ENCODE measurements at regions not wholly inside any gene's neighbourhood (a gene's known extent, or its start where the extent isn't known, plus 50 kb on each side); places are given as distances from the start of the nearest gene placed in this dataset.
A peak's percentile ranks its signal among the peaks of the same experiment; 100 is the strongest.

- peak; percentile 35; the same call in 2 of the 3 replicates for ATAC-seq
- H3K9ac ChIP-seq (ENCODE audit: insufficient read depth, low read depth, low read length) = no peak overlapping the region
- H2AFZ ChIP-seq (ENCODE audit: low read length) = no peak overlapping the region
- 44% methylated on average over 9 of the region's 10 CpGs for WGBS (ENCODE audit: low lambda C conversion rate)
- intact Hi-C loops (cut with micrococcal nuclease; ENCODE audit: unreplicated experiment) = loop anchor here (1.0 kb wide), 1 partner anchor 56 kb away; no protein-coding TSS in a partner anchor
- no peak for FAIRE-seq
- H4K20me1 ChIP-seq (ENCODE audit: insufficient read depth, low read length) = no peaks in the 10 kb centered on the region
- H3K36me3 ChIP-seq (replicated peaks in 1 of 2; ENCODE audit: control insufficient read depth in 1 of 2, insufficient read depth in 2 of 2, low read length in 2 of 2) = no peaks in the 10 kb centered on the region
- no peak overlapping the region for H3K27ac ChIP-seq (ENCODE audit: extremely low read length, insufficient read depth, low read length)
- no peaks in the 10 kb centered on the region for H3K9me3 ChIP-seq (ENCODE audit: low read length)
- H3K79me2 ChIP-seq (ENCODE audit: insufficient read depth, low read length) = no peaks in the 10 kb centered on the region
- peak; percentile 32 for DNase-seq (ENCODE audit: low spot score)
- POLR2A ChIA-PET = no interaction called here
- H3K27me3 ChIP-seq (ENCODE audit: control insufficient read depth in 1 of 2, insufficient read depth in 2 of 2, low read length in 2 of 2) = peaks cover 0 to 3% of the 10 kb centered on the region in 2 experiments; a peak in 1 of 5 replicates
- H3K4me3 ChIP-seq (replicated peaks in 1 of 3; ENCODE audit: insufficient read depth in 1 of 3, low read depth in 2 of 3, low read length in 3 of 3) = no peak overlapping the region
- no TSS peak for BruUV-seq (replicated peaks)
- TF ChIP-seq SMC3 (IDR thresholded peaks at IDR 0.05; ENCODE audit: low read length) = peak; percentile 56; the same call in 1 of the 2 replicates
- TF ChIP-seq, protein P1, sequence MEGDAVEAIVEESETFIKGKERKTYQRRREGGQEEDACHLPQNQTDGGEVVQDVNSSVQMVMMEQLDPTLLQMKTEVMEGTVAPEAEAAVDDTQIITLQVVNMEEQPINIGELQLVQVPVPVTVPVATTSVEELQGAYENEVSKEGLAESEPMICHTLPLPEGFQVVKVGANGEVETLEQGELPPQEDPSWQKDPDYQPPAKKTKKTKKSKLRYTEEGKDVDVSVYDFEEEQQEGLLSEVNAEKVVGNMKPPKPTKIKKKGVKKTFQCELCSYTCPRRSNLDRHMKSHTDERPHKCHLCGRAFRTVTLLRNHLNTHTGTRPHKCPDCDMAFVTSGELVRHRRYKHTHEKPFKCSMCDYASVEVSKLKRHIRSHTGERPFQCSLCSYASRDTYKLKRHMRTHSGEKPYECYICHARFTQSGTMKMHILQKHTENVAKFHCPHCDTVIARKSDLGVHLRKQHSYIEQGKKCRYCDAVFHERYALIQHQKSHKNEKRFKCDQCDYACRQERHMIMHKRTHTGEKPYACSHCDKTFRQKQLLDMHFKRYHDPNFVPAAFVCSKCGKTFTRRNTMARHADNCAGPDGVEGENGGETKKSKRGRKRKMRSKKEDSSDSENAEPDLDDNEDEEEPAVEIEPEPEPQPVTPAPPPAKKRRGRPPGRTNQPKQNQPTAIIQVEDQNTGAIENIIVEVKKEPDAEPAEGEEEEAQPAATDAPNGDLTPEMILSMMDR (CRISPR knock-in tag; IDR thresholded peaks at IDR 0.05) = peak; percentile 54
- TF ChIP-seq ZNF746 (CRISPR knock-in tag; IDR thresholded peaks at IDR 0.05) = no peak
- no peak for TF ChIP-seq NAIF1 (CRISPR knock-in tag; IDR thresholded peaks at IDR 0.05; ENCODE audit: borderline replicate concordance)
- TF ChIP-seq STAG1 (CRISPR knock-in tag; IDR thresholded peaks at IDR 0.05) = peak; percentile 53
- CTCF ChIA-PET (ENCODE audit: low intra/inter-chr PET ratio, low total read pairs) = interaction anchor here (0.7 to 1.4 kb wide), 3 partner anchors 56 to 470 kb away, joined by 3 to 5 read pairs (median 5); no protein-coding TSS in a partner anchor
- no peaks in the 10 kb centered on the region for H3K4me1 ChIP-seq (ENCODE audit: insufficient read depth, low read length)
- no peak overlapping the region for H3K4me2 ChIP-seq (ENCODE audit: low read depth, low read length)
- in situ Hi-C loops (cut with HindIII; ENCODE audit: extremely low pct_ligation_motif_present, low pct_unique_long_range_greater_than_20kb) = no loop called here
Measured at GRCh38 chr1:29849038-29849750, 612.9 kb downstream of the PTPRU start.

DNA sequence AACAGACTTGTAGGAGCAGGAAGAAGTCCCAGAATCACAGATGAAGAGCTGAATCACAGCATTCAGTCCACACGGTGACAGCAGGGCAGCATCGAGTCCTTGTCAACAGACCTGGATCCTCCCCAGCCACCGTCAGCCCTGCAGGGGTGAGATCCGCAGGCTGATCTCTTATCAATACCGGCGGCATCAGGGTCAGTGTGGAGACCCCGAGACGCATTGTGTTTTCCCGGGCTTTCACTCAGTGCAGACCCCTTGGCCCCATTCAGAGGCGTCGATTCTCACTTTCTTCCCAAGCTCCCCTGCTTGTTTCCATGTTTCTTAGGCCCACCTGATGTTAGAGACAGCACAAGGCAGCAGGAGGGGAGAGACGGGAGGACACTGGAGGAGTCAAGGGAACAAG, 609.6 kb downstream of the PTPRU start:
- peaks cover 15% of the 10 kb centered on the region for H3K9me3 ChIP-seq (ENCODE audit: low read length)
- ChIA-PET POLR2A (no interaction called here), CTCF (ENCODE audit: low intra/inter-chr PET ratio, low total read pairs) (no interaction called here)
- 3% methylated on average over 9 of the region's 12 CpGs for WGBS (ENCODE audit: low lambda C conversion rate)
- FAIRE-seq = no peak
- no peak overlapping the region for H3K4me2 ChIP-seq (ENCODE audit: low read depth, low read length)
- H2AFZ ChIP-seq (ENCODE audit: low read length) = no peak overlapping the region
- H3K9ac ChIP-seq (ENCODE audit: insufficient read depth, low read depth, low read length) = no peak overlapping the region
- H4K20me1 ChIP-seq (ENCODE audit: insufficient read depth, low read length) = no peaks in the 10 kb centered on the region
- in situ Hi-C loops (cut with HindIII; ENCODE audit: extremely low pct_ligation_motif_present, low pct_unique_long_range_greater_than_20kb) = no loop called here
- H3K4me1 ChIP-seq (ENCODE audit: insufficient read depth, low read length) = no peaks in the 10 kb centered on the region
- H3K79me2 ChIP-seq (ENCODE audit: insufficient read depth, low read length) = no peaks in the 10 kb centered on the region
- H3K27ac ChIP-seq (ENCODE audit: extremely low read length, insufficient read depth, low read length) = no peak overlapping the region
- 0 out of 5 replicates have a peak, but pooled peaks cover 0 to 3% of the 10 kb centered on the region in 2 experiments for H3K27me3 ChIP-seq (ENCODE audit: control insufficient read depth in 1 of 2, insufficient read depth in 2 of 2, low read length in 2 of 2)
- BruUV-seq (replicated peaks) = no TSS peak
- no peak for DNase-seq (ENCODE audit: low spot score)
- intact Hi-C loops (cut with micrococcal nuclease; ENCODE audit: unreplicated experiment) = no loop called here
- H3K36me3 ChIP-seq (replicated peaks in 1 of 2; ENCODE audit: control insufficient read depth in 1 of 2, insufficient read depth in 2 of 2, low read length in 2 of 2) = no peaks in the 10 kb centered on the region
- ATAC-seq = no peak
- H3K4me3 ChIP-seq (replicated peaks in 1 of 3; ENCODE audit: insufficient read depth in 1 of 3, low read depth in 2 of 3, low read length in 3 of 3) = no peak overlapping the region
- TF ChIP-seq, protein P2, sequence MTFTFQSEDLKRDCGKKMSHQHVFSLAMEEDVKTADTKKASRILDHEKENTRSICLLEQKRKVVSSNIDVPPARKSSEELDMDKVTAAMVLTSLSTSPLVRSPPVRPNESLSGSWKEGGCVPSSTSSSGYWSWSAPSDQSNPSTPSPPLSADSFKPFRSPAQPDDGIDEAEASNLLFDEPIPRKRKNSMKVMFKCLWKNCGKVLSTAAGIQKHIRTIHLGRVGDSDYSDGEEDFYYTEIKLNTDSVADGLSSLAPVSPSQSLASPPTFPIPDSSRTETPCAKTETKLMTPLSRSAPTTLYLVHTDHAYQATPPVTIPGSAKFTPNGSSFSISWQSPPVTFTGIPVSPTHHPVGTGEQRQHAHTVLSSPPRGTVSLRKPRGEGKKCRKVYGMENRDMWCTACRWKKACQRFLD (CRISPR knock-in tag; IDR thresholded peaks at IDR 0.05; ENCODE audit: borderline replicate concordance) = no peak
- TF ChIP-seq CERS6 (CRISPR knock-in tag; IDR thresholded peaks at IDR 0.05) = no peak
- TF ChIP-seq, protein P3, sequence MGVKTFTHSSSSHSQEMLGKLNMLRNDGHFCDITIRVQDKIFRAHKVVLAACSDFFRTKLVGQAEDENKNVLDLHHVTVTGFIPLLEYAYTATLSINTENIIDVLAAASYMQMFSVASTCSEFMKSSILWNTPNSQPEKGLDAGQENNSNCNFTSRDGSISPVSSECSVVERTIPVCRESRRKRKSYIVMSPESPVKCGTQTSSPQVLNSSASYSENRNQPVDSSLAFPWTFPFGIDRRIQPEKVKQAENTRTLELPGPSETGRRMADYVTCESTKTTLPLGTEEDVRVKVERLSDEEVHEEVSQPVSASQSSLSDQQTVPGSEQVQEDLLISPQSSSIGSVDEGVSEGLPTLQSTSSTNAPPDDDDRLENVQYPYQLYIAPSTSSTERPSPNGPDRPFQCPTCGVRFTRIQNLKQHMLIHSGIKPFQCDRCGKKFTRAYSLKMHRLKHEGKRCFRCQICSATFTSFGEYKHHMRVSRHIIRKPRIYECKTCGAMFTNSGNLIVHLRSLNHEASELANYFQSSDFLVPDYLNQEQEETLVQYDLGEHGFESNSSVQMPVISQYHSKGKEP (CRISPR knock-in tag; IDR thresholded peaks at IDR 0.05) = no peak
- TF ChIP-seq ZNF672 (CRISPR knock-in tag; IDR thresholded peaks at IDR 0.05) = no peak
- no peak for TF ChIP-seq ATAD3A (CRISPR knock-in tag; IDR thresholded peaks at IDR 0.05)
- no peak for TF ChIP-seq ZNF232 (CRISPR knock-in tag; IDR thresholded peaks at IDR 0.05; ENCODE audit: borderline replicate concordance)
- no peak for TF ChIP-seq ESRRA (CRISPR knock-in tag; IDR thresholded peaks at IDR 0.05; ENCODE audit: low read depth)
- no peak for TF ChIP-seq ELF1 (CRISPR knock-in tag; IDR thresholded peaks at IDR 0.05)
